ENCODE measurements at regions not wholly inside any gene's neighbourhood (a gene's known extent, or its start where the extent isn't known, plus 50 kb on each side); places are given as distances from the start of the nearest gene placed in this dataset.
A peak's percentile ranks its signal among the peaks of the same experiment; 100 is the strongest.

GRCh38 chr2:7835693-7836680, 845.9 kb upstream of the ID2 start:
- H3K4me1 ChIP-seq: no peaks in the 10 kb centered on the region
- no peak overlapping the region for H3K27ac ChIP-seq (replicated peaks in 1 of 4)
- intact Hi-C loops (cut with DNase I): no loop called here
- peak; percentile 88 for DNase-seq (ENCODE audit: extremely low spot score)
- TF ChIP-seq POLR2AphosphoS5 (IDR thresholded peaks at IDR 0.05) (no peak), CTCF (IDR thresholded peaks at IDR 0.05) (no peak), POLR2A (IDR thresholded peaks at IDR 0.05; ENCODE audit: low read depth) (no peak)
- WGBS: 77% methylated on average over 12 of the region's 12 CpGs
- H3K9me3 ChIP-seq: no peaks in the 10 kb centered on the region
- H3K36me3 ChIP-seq: no peaks in the 10 kb centered on the region
- H3K27me3 ChIP-seq: no peaks in the 10 kb centered on the region
- H3K4me3 ChIP-seq: no peak overlapping the region

GRCh38 chr2:7837237-7837760, 844.6 kb upstream of the ID2 start:
- peak; percentile 14 for DNase-seq (ENCODE audit: extremely low spot score)
- 76% methylated on average over 2 of the region's 2 CpGs for WGBS
- H3K9me3 ChIP-seq: no peaks in the 10 kb centered on the region
- no peaks in the 10 kb centered on the region for H3K4me1 ChIP-seq
- H3K27ac ChIP-seq (replicated peaks in 1 of 4): no peak overlapping the region
- TF ChIP-seq POLR2AphosphoS5 (IDR thresholded peaks at IDR 0.05): no peak
- no peak for TF ChIP-seq CTCF (IDR thresholded peaks at IDR 0.05)
- TF ChIP-seq POLR2A (IDR thresholded peaks at IDR 0.05; ENCODE audit: low read depth): no peak
- TF ChIP-seq EP300 (IDR thresholded peaks at IDR 0.05): no peak
- no peaks in the 10 kb centered on the region for H3K36me3 ChIP-seq
- no peaks in the 10 kb centered on the region for H3K27me3 ChIP-seq
- H3K4me3 ChIP-seq: no peak overlapping the region
- intact Hi-C loops (cut with DNase I): no loop called here

DNA sequence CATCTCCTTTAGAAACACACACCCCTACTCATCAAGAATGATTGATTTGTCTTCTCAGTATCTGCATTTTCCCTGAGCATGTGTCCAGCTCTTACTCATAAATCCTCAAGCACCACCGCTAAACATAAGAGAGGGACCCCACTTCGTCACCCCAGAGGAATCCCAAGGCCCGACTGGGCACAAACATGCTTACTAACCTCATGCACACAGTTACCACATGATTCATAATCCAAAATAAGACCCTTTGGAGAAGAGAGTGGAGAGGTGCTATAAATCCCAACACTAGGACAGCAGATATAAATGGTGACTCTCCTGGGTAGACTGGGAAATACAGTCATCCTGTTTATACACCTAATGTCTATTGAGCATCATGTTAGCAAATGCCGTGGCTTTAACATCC, 843.2 kb upstream of the ID2 start:
- H3K36me3 ChIP-seq: no peaks in the 10 kb centered on the region
- no peak overlapping the region for H3K4me3 ChIP-seq
- no peaks in the 10 kb centered on the region for H3K9me3 ChIP-seq
- no peak overlapping the region for H3K27ac ChIP-seq (replicated peaks in 1 of 4)
- DNase-seq (ENCODE audit: extremely low spot score): peak; percentile 55
- intact Hi-C loops (cut with DNase I): no loop called here
- no peaks in the 10 kb centered on the region for H3K27me3 ChIP-seq
- H3K4me1 ChIP-seq: no peaks in the 10 kb centered on the region
- TF ChIP-seq POLR2A (IDR thresholded peaks at IDR 0.05; ENCODE audit: low read depth) (no peak), POLR2AphosphoS5 (IDR thresholded peaks at IDR 0.05) (no peak), CTCF (IDR thresholded peaks at IDR 0.05) (no peak), EP300 (IDR thresholded peaks at IDR 0.05) (no peak)
- 93% methylated on average over 4 of the region's 4 CpGs for WGBS

DNA sequence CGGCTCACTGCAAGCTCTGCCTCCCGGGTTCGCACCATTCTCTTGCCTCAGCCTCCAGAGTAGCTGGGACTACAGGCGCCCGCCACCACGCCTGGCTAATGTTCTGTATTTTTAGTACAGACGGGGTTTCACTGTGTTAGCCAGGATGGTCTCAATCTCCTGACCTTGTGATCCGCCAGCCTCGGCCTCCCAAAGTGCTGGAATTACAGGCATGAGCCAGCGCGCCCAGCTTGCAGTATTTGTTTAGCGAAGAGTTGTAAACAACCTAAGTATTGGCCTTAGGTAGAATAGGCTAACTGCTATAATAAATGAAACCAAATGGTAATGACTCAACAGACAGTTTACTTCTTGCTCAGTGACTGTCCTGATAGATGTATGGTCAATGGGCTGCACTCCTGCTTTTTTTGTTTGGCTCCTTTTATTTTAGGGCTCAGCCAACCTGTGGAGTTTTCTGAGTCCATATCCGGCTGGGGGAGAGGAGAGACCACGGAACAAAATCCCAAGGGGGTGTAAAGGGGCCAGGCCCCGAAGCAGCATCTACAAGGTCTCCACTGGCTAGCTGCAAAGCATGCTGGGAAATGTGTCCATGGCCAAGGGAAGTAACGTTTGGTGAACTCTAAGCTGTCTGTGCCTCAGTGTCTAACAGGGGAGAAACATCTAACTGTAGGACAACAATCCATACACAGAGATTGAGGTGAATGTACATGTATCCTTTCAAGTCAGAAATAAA, 841.0 kb upstream of the ID2 start:
- Histone ChIP-seq H3K9me3 (no peaks in the 10 kb centered on the region), H3K27me3 (no peaks in the 10 kb centered on the region), H3K27ac (replicated peaks in 1 of 4) (no peak overlapping the region), H3K4me3 (no peak overlapping the region), H3K4me1 (peaks cover 0 to 20% (median 12%) of the 10 kb centered on the region in 4 donors), H3K36me3 (no peaks in the 10 kb centered on the region)
- intact Hi-C loops (cut with DNase I): no loop called here
- TF ChIP-seq CTCF (IDR thresholded peaks at IDR 0.05): no peak
- TF ChIP-seq POLR2AphosphoS5 (IDR thresholded peaks at IDR 0.05): no peak
- no peak for TF ChIP-seq POLR2A (IDR thresholded peaks at IDR 0.05; ENCODE audit: low read depth)
- TF ChIP-seq EP300 (IDR thresholded peaks at IDR 0.05): no peak
- WGBS: 88% methylated on average over 15 of the region's 16 CpGs
- peak; percentile 66 for DNase-seq (ENCODE audit: extremely low spot score)

All from esophagus muscularis mucosa (tissue), 4 donors.